NCI-H526 treated with DMSO at 0.1 percent for 48 hours (cell line): ENCODE measurements at regions not wholly inside any gene's neighbourhood (a gene's known extent, or its start where the extent isn't known, plus 50 kb on each side); places are given as distances from the start of the nearest gene placed in this dataset.

Experiments
- DNase-seq: peaks from one replicate; lab custom pipeline; 2025; lab: John Stamatoyannopoulos, UW

GRCh38 chr18:55880617-55881016, 292.6 kb upstream of the TCF4 start:
- no peak for DNase-seq

GRCh38 chr18:55879331-55879730, 291.3 kb upstream of the TCF4 start:
- DNase-seq, result no peak

- no peak for DNase-seq
Observed at GRCh38 chr18:55878224-55878623, 290.2 kb upstream of the TCF4 start.

- no peak for DNase-seq
Observed at GRCh38 chr18:55877321-55877720, 289.3 kb upstream of the TCF4 start.

- no peak for DNase-seq
Observed at GRCh38 chr18:55876254-55876653, 288.3 kb upstream of the TCF4 start.

GRCh38 chr18:55875371-55875901, 287.4 kb upstream of the TCF4 start:
- no peak for DNase-seq

GRCh38 chr18:55869556-55870501, 281.8 kb upstream of the TCF4 start:
- no peak for DNase-seq

- DNase-seq, result no peak
Observed at GRCh38 chr18:55868909-55869308, 280.9 kb upstream of the TCF4 start.

- DNase-seq, result no peak
Observed at GRCh38 chr18:55866886-55867285, 278.9 kb upstream of the TCF4 start.

- DNase-seq, result no peak
Observed at GRCh38 chr18:55866006-55866405, 278.0 kb upstream of the TCF4 start.

GRCh38 chr18:55864281-55864680, 276.3 kb upstream of the TCF4 start:
- DNase-seq, result no peak

GRCh38 chr18:55863876-55864275, 275.9 kb upstream of the TCF4 start:
- no peak for DNase-seq

- DNase-seq, result no peak
Observed at GRCh38 chr18:55863391-55863706, 275.4 kb upstream of the TCF4 start.

- DNase-seq, result no peak
Observed at GRCh38 chr18:55862693-55863390, 274.9 kb upstream of the TCF4 start.

GRCh38 chr18:55861266-55861665, 273.3 kb upstream of the TCF4 start:
- peak; percentile 10 for DNase-seq

GRCh38 chr18:55858661-55859515, 270.9 kb upstream of the TCF4 start:
- no peak for DNase-seq

GRCh38 chr18:55857956-55858355, 270.0 kb upstream of the TCF4 start:
- no peak for DNase-seq

- DNase-seq, result no peak
Observed at GRCh38 chr18:55857409-55857808, 269.4 kb upstream of the TCF4 start.

GRCh38 chr18:55856679-55857078, 268.7 kb upstream of the TCF4 start:
- no peak for DNase-seq

- DNase-seq, result no peak
Observed at GRCh38 chr18:55856229-55856628, 268.2 kb upstream of the TCF4 start.

- DNase-seq, result no peak
Observed at GRCh38 chr18:55853268-55853667, 265.3 kb upstream of the TCF4 start.

- no peak for DNase-seq
Observed at GRCh38 chr18:55850904-55851303, 262.9 kb upstream of the TCF4 start.
